ENCODE measurements at regions not wholly inside any gene's neighbourhood (a gene's known extent, or its start where the extent isn't known, plus 50 kb on each side); places are given as distances from the start of the nearest gene placed in this dataset.

GRCh38 chr9:2281031-2281802, 266.1 kb downstream of the SMARCA2 start:
- TF ChIP-seq RBBP5 (conservative IDR thresholded peaks at IDR 0.05) (no peak), JUNB (IDR thresholded peaks at IDR 0.05) (no peak), CTCF (IDR thresholded peaks at IDR 0.05 in 2 of 3, conservative IDR thresholded peaks at IDR 0.05 in 1 of 3; ENCODE audit: control insufficient read depth in 2 of 3, extremely low read depth in 1 of 3, insufficient read depth in 1 of 3, low read depth in 3 of 3, low read length in 3 of 3) (no peak)
